CD4-positive, CD25-positive, alpha-beta regulatory T cell (primary cell): ENCODE measurements at regions not wholly inside any gene's neighbourhood (a gene's known extent, or its start where the extent isn't known, plus 50 kb on each side); places are given as distances from the start of the nearest gene placed in this dataset.

ENCODE experiments used
- ATAC-seq, 2 donors: fragments of 150-1000 bp; cut with Tn5 transposase; one replicate each; pipeline ENCODE4 v1.10.0; 2021; ENCODE audit warnings: low read depth in 2 of 2, moderate number of reproducible peaks in 2 of 2, moderate library complexity in 1 of 2
- DNase-seq, 3 donors: peaks; one replicate each; pipeline versions ENCODE4 v3.0.0 to v3.0.0-alpha.2; 2012 to 2022; ENCODE audit warnings: mixed read lengths in 1 of 3
- H3K27ac ChIP-seq: one replicate; pipeline ENCODE4 v1.7.0; 2013; ENCODE audit warnings: mild to moderate bottlenecking, low read length; ENCODE audit not compliant: insufficient read depth, poor library complexity, severe bottlenecking
- H3K27me3 ChIP-seq: one replicate; pipeline ENCODE4 v1.7.0; 2013; ENCODE audit warnings: low read length; ENCODE audit not compliant: control insufficient read depth, insufficient read depth
- H3K36me3 ChIP-seq: one replicate; pipeline ENCODE4 v1.7.0; 2013; ENCODE audit warnings: mild to moderate bottlenecking, low read length, moderate library complexity; ENCODE audit not compliant: control insufficient read depth, insufficient read depth
- H3K4me1 ChIP-seq: 2 replicates; pipeline ENCODE4 v1.7.0; 2013; ENCODE audit warnings: mild to moderate bottlenecking, low read length; ENCODE audit not compliant: insufficient read depth, control insufficient read depth, poor library complexity, severe bottlenecking
- H3K4me3 ChIP-seq: one replicate; pipeline ENCODE4 v1.7.0; 2013; ENCODE audit warnings: low read depth, mild to moderate bottlenecking, low read length, moderate library complexity
- H3K9me3 ChIP-seq, 2 experiments: 1 replicate in 1 of 2; 2 replicates in 1 of 2; pipeline ENCODE4 v1.7.0; 2013; ENCODE audit warnings: low read length in 2 of 2, mild to moderate bottlenecking in 1 of 2, moderate library complexity in 1 of 2; ENCODE audit not compliant: control insufficient read depth in 2 of 2
- H3K27ac Mint-ChIP-seq, 3 donors: one replicate each; pipeline ENCODE4 v1.8.0; 2020 to 2022; ENCODE audit warnings: mild to moderate bottlenecking in 3 of 3, mixed read lengths in 3 of 3, moderate library complexity in 2 of 3
- H3K27me3 Mint-ChIP-seq: one replicate; pipeline ENCODE4 v1.8.0; 2022; ENCODE audit warnings: mild to moderate bottlenecking, mixed read lengths
- H3K36me3 Mint-ChIP-seq: one replicate; pipeline ENCODE4 v1.8.0; 2020; ENCODE audit warnings: mixed read lengths
- H3K4me1 Mint-ChIP-seq, 4 donors: one replicate each; pipeline ENCODE4 v1.8.0; 2020 to 2022; ENCODE audit warnings: mixed read lengths in 4 of 4, mild to moderate bottlenecking in 1 of 4
- H3K4me3 Mint-ChIP-seq, 4 donors: one replicate each; pipeline ENCODE4 v1.8.0; 2020 to 2022; ENCODE audit warnings: mild to moderate bottlenecking in 4 of 4, mixed read lengths in 4 of 4, moderate library complexity in 3 of 4
- H3K9me3 Mint-ChIP-seq, 7 donors: one replicate each; pipeline ENCODE4 v1.8.0; 2020 to 2022; ENCODE audit warnings: mixed read lengths in 7 of 7, mild to moderate bottlenecking in 3 of 7, moderate library complexity in 2 of 7

GRCh38 chr1:95982711-95983110 is 738.9 kb upstream of the PTBP2 start:
- no peaks in the 10 kb centered on the region for H3K27me3 Mint-ChIP-seq
- Histone ChIP-seq H3K36me3 (no peaks in the 10 kb centered on the region), H3K4me1 (no peaks in the 10 kb centered on the region), H3K27me3 (no peaks in the 10 kb centered on the region), H3K4me3 (no peak overlapping the region), H3K27ac (no peak overlapping the region), H3K9me3 (no peaks in the 10 kb centered on the region)
- H3K9me3 Mint-ChIP-seq, result peaks cover 0 to 9% (median 3%) of the 10 kb centered on the region in 7 donors
- H3K27ac Mint-ChIP-seq, result no peak overlapping the region
- ATAC-seq (no peak), DNase-seq (no peak)
- H3K36me3 Mint-ChIP-seq, result no peaks in the 10 kb centered on the region
- H3K4me1 Mint-ChIP-seq, result no peaks in the 10 kb centered on the region
- no peak overlapping the region for H3K4me3 Mint-ChIP-seq

GRCh38 chr1:95983831-95984230 is 737.8 kb upstream of the PTBP2 start:
- Histone ChIP-seq H3K4me1 (no peaks in the 10 kb centered on the region), H3K27me3 (no peaks in the 10 kb centered on the region), H3K27ac (no peak overlapping the region), H3K36me3 (no peaks in the 10 kb centered on the region), H3K4me3 (no peak overlapping the region), H3K9me3 (no peaks in the 10 kb centered on the region)
- no peak for ATAC-seq
- no peaks in the 10 kb centered on the region for H3K36me3 Mint-ChIP-seq
- no peaks in the 10 kb centered on the region for H3K4me1 Mint-ChIP-seq
- no peaks in the 10 kb centered on the region for H3K27me3 Mint-ChIP-seq
- no peak overlapping the region for H3K27ac Mint-ChIP-seq
- DNase-seq, result no peak
- H3K4me3 Mint-ChIP-seq, result no peak overlapping the region
- H3K9me3 Mint-ChIP-seq, result peaks cover 0 to 9% (median 3%) of the 10 kb centered on the region in 7 donors

- H3K4me3 ChIP-seq, result no peak overlapping the region
- no peaks in the 10 kb centered on the region for H3K36me3 ChIP-seq
- H3K9me3 ChIP-seq, result no peaks in the 10 kb centered on the region
- no peak overlapping the region for H3K4me3 Mint-ChIP-seq
- H3K9me3 Mint-ChIP-seq, result peaks cover 0 to 9% (median 3%) of the 10 kb centered on the region in 7 donors
- no peak for ATAC-seq
- H3K27ac ChIP-seq, result no peak overlapping the region
- no peaks in the 10 kb centered on the region for H3K36me3 Mint-ChIP-seq
- DNase-seq, result no peak
- no peaks in the 10 kb centered on the region for H3K4me1 ChIP-seq
- H3K27ac Mint-ChIP-seq, result no peak overlapping the region
- no peaks in the 10 kb centered on the region for H3K4me1 Mint-ChIP-seq
- no peaks in the 10 kb centered on the region for H3K27me3 Mint-ChIP-seq
- H3K27me3 ChIP-seq, result no peaks in the 10 kb centered on the region
These were observed 736.7 kb upstream of the PTBP2 start for GRCh38 chr1:95984798-95985374.

- peaks cover 0 to 9% (median 4%) of the 10 kb centered on the region in 7 donors for H3K9me3 Mint-ChIP-seq
- H3K9me3 ChIP-seq, result no peaks in the 10 kb centered on the region
- H3K27ac ChIP-seq, result no peak overlapping the region
- H3K27me3 ChIP-seq, result no peaks in the 10 kb centered on the region
- DNase-seq (no peak), ATAC-seq (no peak)
- no peaks in the 10 kb centered on the region for H3K27me3 Mint-ChIP-seq
- H3K4me1 Mint-ChIP-seq, result peaks cover 0 to 4% (median 0%) of the 10 kb centered on the region in 4 donors
- no peak overlapping the region for H3K27ac Mint-ChIP-seq
- no peaks in the 10 kb centered on the region for H3K36me3 Mint-ChIP-seq
- H3K4me1 ChIP-seq, result no peaks in the 10 kb centered on the region
- no peaks in the 10 kb centered on the region for H3K36me3 ChIP-seq
- H3K4me3 ChIP-seq, result no peak overlapping the region
- H3K4me3 Mint-ChIP-seq, result no peak overlapping the region
These were observed 731.6 kb upstream of the PTBP2 start for GRCh38 chr1:95990033-95990432.

- ATAC-seq, result no peak
- H3K4me1 ChIP-seq, result no peaks in the 10 kb centered on the region
- no peak for DNase-seq
- peaks cover 0 to 10% (median 2%) of the 10 kb centered on the region in 7 donors for H3K9me3 Mint-ChIP-seq
- H3K36me3 ChIP-seq, result no peaks in the 10 kb centered on the region
- H3K27me3 ChIP-seq, result no peaks in the 10 kb centered on the region
- H3K9me3 ChIP-seq, result no peaks in the 10 kb centered on the region
- no peak overlapping the region for H3K27ac ChIP-seq
- no peaks in the 10 kb centered on the region for H3K36me3 Mint-ChIP-seq
- no peak overlapping the region for H3K27ac Mint-ChIP-seq
- H3K4me3 ChIP-seq, result no peak overlapping the region
- no peaks in the 10 kb centered on the region for H3K27me3 Mint-ChIP-seq
- H3K4me3 Mint-ChIP-seq, result no peak overlapping the region
- peaks cover 0 to 4% (median 0%) of the 10 kb centered on the region in 4 donors for H3K4me1 Mint-ChIP-seq
These were observed 729.6 kb upstream of the PTBP2 start for GRCh38 chr1:95991787-95992520.

GRCh38 chr1:95994643-95995042 is 726.9 kb upstream of the PTBP2 start:
- H3K4me1 ChIP-seq, result no peaks in the 10 kb centered on the region
- H3K27ac ChIP-seq, result no peak overlapping the region
- H3K9me3 ChIP-seq, result no peaks in the 10 kb centered on the region
- no peak overlapping the region for H3K4me3 Mint-ChIP-seq
- H3K27ac Mint-ChIP-seq, result no peak overlapping the region
- no peak for ATAC-seq
- no peak for DNase-seq
- no peak overlapping the region for H3K4me3 ChIP-seq
- H3K36me3 ChIP-seq, result no peaks in the 10 kb centered on the region
- no peaks in the 10 kb centered on the region for H3K36me3 Mint-ChIP-seq
- peaks cover 0 to 11% (median 2%) of the 10 kb centered on the region in 7 donors for H3K9me3 Mint-ChIP-seq
- peaks cover 0 to 4% (median 0%) of the 10 kb centered on the region in 4 donors for H3K4me1 Mint-ChIP-seq
- no peaks in the 10 kb centered on the region for H3K27me3 ChIP-seq
- H3K27me3 Mint-ChIP-seq, result no peaks in the 10 kb centered on the region

- no peaks in the 10 kb centered on the region for H3K4me1 ChIP-seq
- peaks cover 2 to 18% (median 4%) of the 10 kb centered on the region in 7 donors for H3K9me3 Mint-ChIP-seq
- no peak overlapping the region for H3K4me3 Mint-ChIP-seq
- DNase-seq (no peak), ATAC-seq (no peak)
- no peaks in the 10 kb centered on the region for H3K27me3 ChIP-seq
- H3K27ac ChIP-seq, result no peak overlapping the region
- no peaks in the 10 kb centered on the region for H3K27me3 Mint-ChIP-seq
- no peak overlapping the region for H3K27ac Mint-ChIP-seq
- no peaks in the 10 kb centered on the region for H3K9me3 ChIP-seq
- H3K36me3 Mint-ChIP-seq, result no peaks in the 10 kb centered on the region
- H3K36me3 ChIP-seq, result no peaks in the 10 kb centered on the region
- H3K4me3 ChIP-seq, result no peak overlapping the region
- no peaks in the 10 kb centered on the region for H3K4me1 Mint-ChIP-seq
These were observed 719.4 kb upstream of the PTBP2 start for GRCh38 chr1:96002201-96002600.
